Fibroblast of lung (primary cell): ENCODE measurements at regions not wholly inside any gene's neighbourhood (a gene's known extent, or its start where the extent isn't known, plus 50 kb on each side); places are given as distances from the start of the nearest gene placed in this dataset.

ENCODE experiments used
- CTCF ChIP-seq, 2 donors: IDR thresholded peaks in 1 of 2; conservative IDR thresholded peaks in 1 of 2; 1 replicate in 1 of 2; 2 replicates in 1 of 2; pipeline ENCODE4 v1.5.1; 2011 to 2012; ENCODE audit warnings: low read length in 2 of 2, control low read depth in 1 of 2, inconsistent platforms in 1 of 2, low read depth in 1 of 2, mild to moderate bottlenecking in 1 of 2
- EZH2 ChIP-seq: IDR thresholded peaks from 2 replicates; pipeline ENCODE4 v1.5.1; 2012; ENCODE audit warnings: low read length, control low read depth, mild to moderate bottlenecking; ENCODE audit errors: missing control alignments

DNA sequence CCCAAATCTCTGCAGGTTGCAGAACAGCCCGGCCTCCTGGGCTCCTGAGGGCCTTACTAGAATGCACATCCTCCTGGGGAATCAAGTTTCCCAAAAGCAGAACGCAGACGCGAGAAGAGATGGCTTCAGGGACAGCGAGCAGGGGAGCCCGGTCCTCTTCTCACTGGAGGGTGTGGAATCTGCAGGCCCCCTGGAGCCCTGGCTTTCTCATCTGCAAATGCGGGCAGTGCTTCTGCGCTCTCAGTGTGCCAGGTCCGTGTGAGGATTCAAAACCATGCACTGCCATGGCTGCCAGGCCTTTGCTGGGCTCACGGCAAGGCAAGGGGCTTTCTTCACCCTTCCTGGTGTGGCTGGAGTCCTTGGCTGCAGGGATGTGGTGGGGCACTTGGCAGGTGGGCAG lies 330.9 kb upstream of the MKI67 start:
- TF ChIP-seq CTCF (conservative IDR thresholded peaks at IDR 0.05 in 1 of 2, IDR thresholded peaks at IDR 0.05 in 1 of 2; ENCODE audit: low read depth in 1 of 2, low read length in 2 of 2) (no peak), EZH2 (no peak)
